GM18867 (cell line): ENCODE measurements at regions not wholly inside any gene's neighbourhood (a gene's known extent, or its start where the extent isn't known, plus 50 kb on each side); places are given as distances from the start of the nearest gene placed in this dataset.
A peak's percentile ranks its signal among the peaks of the same experiment; 100 is the strongest.

Experiments
- ATAC-seq: cut with Tn5 transposase; IDR thresholded peaks from one replicate; pipeline ENCODE4 v1.9.1; 2021; ENCODE audit warnings: mild to moderate bottlenecking, moderate library complexity; ENCODE audit not compliant: unreplicated experiment

- no peak for ATAC-seq
Measured at GRCh38 chr9:129476821-129477611, 143.9 kb downstream of the C9orf50 start.

GRCh38 chr9:129474740-129475404, 146.0 kb downstream of the C9orf50 start:
- no peak for ATAC-seq

GRCh38 chr9:129473523-129474244, 147.2 kb downstream of the C9orf50 start:
- ATAC-seq, result no peak

- ATAC-seq, result no peak
Measured at GRCh38 chr9:129472651-129473102, 148.2 kb downstream of the C9orf50 start.

GRCh38 chr9:129471201-129472019, 149.5 kb downstream of the C9orf50 start:
- ATAC-seq, result no peak

GRCh38 chr9:129469988-129470316, 150.9 kb downstream of the C9orf50 start:
- no peak for ATAC-seq

- no peak for ATAC-seq
Measured at GRCh38 chr9:129469188-129469987, 151.5 kb downstream of the C9orf50 start.

- no peak for ATAC-seq
Measured at GRCh38 chr9:129467739-129468666, 152.9 kb downstream of the C9orf50 start.

- no peak for ATAC-seq
Measured at GRCh38 chr9:129467004-129467588, 153.8 kb downstream of the C9orf50 start.

GRCh38 chr9:129465834-129466535, 154.9 kb downstream of the C9orf50 start:
- no peak for ATAC-seq

GRCh38 chr9:129464972-129465833, 155.7 kb downstream of the C9orf50 start:
- ATAC-seq, result no peak

- no peak for ATAC-seq
Measured at GRCh38 chr9:129463994-129464393, 156.9 kb downstream of the C9orf50 start.

- no peak for ATAC-seq
Measured at GRCh38 chr9:129463477-129463876, 157.4 kb downstream of the C9orf50 start.

GRCh38 chr9:129462360-129462759, 158.5 kb downstream of the C9orf50 start:
- no peak for ATAC-seq

- peak; percentile 81 for ATAC-seq
Measured at GRCh38 chr9:129460323-129461261, 160.3 kb downstream of the C9orf50 start.
